SK-MEL-5 (cell line): ENCODE measurements at regions not wholly inside any gene's neighbourhood (a gene's known extent, or its start where the extent isn't known, plus 50 kb on each side); places are given as distances from the start of the nearest gene placed in this dataset.
A peak's percentile ranks its signal among the peaks of the same experiment; 100 is the strongest.
"Not testable (repeated sequence)": the region's sequence is repeated elsewhere in the genome, so short reads cannot be mapped to it uniquely, and the experiment has no call there.

Experiments
- DNase-seq: peaks from one replicate; pipeline ENCODE4 v3.0.0-alpha.2; 2016; ENCODE audit warnings: low read depth, low spot score
- in situ Hi-C: cut with HindIII; loops from 2 replicates; pipeline ENCODE4 v1.10.0; 2016; ENCODE audit warnings: low sequenced_read_pairs, high pct_unique_total_duplicates, low pct_unique_long_range_greater_than_20kb

DNA sequence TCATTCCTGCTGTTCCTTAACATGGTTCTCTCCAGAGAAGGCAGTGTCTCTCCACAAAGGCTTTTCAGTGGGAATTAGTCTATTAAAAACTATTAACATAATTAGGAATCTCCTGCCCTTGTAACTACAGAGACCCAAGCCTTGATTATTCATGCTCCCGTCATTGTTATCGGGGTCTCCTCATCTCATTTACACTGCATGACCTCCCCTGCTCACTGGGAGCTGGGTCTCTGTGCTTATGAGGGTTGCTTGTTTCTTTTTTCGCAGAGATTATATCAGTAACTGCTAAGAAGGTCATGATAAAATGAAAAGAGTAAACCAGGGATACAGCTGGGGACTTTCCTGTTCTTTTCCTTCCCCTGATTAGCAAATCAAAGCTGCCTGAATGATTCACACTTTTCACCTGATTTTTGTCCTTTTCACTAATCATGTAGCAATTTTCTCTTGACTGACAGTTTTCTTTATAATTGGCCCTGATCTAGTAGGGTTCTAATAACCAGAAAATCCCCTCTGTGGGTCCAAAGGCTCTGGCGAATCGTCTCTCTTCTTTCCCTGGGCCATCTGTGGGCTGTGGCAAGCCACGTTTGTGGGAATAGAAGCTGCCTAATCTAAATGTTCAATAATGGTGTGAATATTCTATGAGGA is 116.5 kb upstream of the BARHL2 start:
- no peak for DNase-seq
- in situ Hi-C loops = no loop called here

DNA sequence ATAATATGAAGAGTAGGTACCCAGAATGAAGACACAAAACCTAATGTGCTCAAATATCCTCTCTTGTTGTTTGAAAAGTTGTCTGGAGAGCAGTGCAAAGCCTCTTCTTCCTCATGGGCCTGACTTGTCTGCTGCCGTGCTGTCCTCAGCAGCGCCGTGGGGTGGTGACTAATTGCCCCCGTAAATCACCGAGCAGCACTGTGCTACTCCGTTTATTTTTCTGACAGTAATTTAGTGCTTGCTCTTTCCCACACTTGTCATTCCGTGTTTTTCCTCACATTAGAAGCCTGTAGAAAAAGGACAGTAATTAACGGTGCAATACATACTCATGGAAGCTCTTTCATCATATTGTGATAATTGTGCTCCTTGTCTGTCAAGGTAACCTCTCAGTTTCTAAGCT is 114.8 kb upstream of the BARHL2 start:
- DNase-seq = no peak
- in situ Hi-C loops = no loop called here

DNA sequence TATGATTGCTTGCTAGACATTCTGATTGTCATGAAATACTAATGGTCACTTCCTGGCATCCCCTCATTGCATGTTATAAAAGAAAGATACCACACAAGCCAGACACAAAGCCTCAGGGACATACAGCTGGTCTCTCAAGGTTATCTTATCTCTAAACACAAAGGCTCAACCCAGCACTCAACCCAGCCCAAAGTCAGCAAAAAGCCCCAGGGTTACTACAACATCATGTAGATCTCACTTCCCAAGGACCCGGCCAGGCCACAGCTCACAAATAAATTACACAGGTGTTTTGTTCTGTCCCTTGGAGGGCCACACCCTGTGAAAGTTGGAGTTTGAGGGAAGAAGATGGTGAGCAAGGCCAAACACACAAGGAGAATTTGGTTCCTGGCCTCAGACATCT is 109.7 kb upstream of the BARHL2 start:
- in situ Hi-C loops = no loop called here

GRCh38 chr1:90826024-90826423 is 108.9 kb upstream of the BARHL2 start:
- DNase-seq = no peak
- in situ Hi-C loops = no loop called here

More for the DNA sequence above, 109.7 kb upstream of the BARHL2 start:
- DNase-seq = no peak

DNA sequence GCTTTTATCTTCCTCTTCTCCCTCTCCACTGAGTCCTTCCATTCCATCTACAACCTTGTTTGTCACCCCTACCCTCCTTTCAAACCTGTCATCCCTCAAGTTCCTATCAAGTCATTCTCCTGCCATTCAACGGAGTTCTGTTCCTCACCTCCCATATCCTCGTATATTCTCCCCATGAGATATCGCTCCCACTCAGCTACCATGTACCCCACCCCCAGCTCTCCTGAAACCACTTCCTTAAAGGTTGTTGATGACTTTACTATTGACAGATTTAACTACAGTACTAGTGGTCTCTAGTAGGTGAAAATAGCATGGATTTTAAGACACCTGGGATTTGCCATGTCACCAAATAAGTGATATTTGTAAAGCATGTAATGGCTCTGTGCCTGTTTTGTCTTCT is 107.4 kb upstream of the BARHL2 start:
- DNase-seq = no peak
- in situ Hi-C loops = no loop called here

- no peak for DNase-seq
- in situ Hi-C loops = no loop called here
These were observed 106.6 kb upstream of the BARHL2 start for GRCh38 chr1:90823686-90824085.

DNA sequence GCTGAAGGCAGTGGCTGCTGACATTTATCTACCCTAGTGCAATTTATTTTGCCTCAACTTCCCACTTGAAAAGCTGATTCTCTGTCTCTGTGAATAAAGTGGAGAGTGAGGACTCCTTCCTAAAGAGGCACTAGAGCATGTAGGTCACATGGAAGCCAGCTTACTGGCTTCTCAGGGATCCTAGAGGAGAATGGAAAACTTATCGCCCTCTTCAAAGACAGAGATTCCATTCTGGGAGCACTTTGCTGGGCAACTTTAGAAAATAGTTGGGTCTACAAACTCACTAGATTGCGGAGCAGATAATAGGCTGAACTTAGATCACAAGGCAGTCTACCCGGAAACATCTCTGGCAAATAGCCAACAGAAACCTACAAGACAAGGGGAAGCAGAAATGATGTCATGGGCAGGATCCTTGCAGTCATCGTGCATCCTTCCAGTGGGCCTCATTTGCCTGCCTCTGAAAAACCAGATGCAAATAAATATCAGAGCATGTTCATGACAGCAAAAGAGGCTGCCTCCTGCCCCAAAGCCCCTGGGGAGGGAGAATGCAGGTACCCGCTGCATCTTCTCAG is 104.8 kb upstream of the BARHL2 start:
- DNase-seq = peak; percentile 64
- in situ Hi-C loops = no loop called here

GRCh38 chr1:90821152-90821787 is 104.2 kb upstream of the BARHL2 start:
- DNase-seq = peak; percentile 81
- in situ Hi-C loops = no loop called here

GRCh38 chr1:90820745-90821144 is 103.6 kb upstream of the BARHL2 start:
- in situ Hi-C loops = no loop called here
- DNase-seq = no peak

- in situ Hi-C loops = no loop called here
- DNase-seq = no peak
These were observed 100.3 kb upstream of the BARHL2 start for GRCh38 chr1:90817399-90817798.

DNA sequence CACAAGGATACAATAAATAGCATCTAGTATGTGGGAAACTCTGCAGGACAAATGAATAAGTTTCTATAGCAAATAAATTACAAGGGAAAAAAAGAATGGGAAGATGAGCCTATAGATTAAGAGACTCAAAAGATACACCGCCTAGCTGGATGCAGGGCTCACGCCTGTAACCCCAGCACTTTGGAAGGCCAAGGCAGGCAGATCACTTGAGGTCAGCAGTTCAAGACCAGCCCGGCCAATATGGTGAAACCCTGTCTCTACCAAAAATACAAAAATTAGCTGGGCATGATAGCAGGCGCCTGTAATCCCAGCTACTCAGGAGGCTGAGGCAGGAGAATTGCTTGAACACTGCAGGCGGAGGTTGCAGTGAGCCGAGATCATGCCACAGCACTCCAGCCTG is 95.1 kb upstream of the BARHL2 start:
- DNase-seq, in situ Hi-C loops: not testable (repeated sequence)

- DNase-seq, in situ Hi-C loops: not testable (repeated sequence)
These were observed 94.4 kb upstream of the BARHL2 start for GRCh38 chr1:90811444-90811950.

GRCh38 chr1:90810681-90811080 is 93.6 kb upstream of the BARHL2 start:
- in situ Hi-C loops = no loop called here
- DNase-seq = no peak

- in situ Hi-C loops = no loop called here
- DNase-seq = no peak
These were observed 92.9 kb upstream of the BARHL2 start for GRCh38 chr1:90809996-90810395.

- in situ Hi-C loops = no loop called here
- no peak for DNase-seq
These were observed 92.0 kb upstream of the BARHL2 start for GRCh38 chr1:90809093-90809492.

- DNase-seq = no peak
- in situ Hi-C loops = no loop called here
These were observed 90.2 kb upstream of the BARHL2 start for GRCh38 chr1:90807329-90807728.

DNA sequence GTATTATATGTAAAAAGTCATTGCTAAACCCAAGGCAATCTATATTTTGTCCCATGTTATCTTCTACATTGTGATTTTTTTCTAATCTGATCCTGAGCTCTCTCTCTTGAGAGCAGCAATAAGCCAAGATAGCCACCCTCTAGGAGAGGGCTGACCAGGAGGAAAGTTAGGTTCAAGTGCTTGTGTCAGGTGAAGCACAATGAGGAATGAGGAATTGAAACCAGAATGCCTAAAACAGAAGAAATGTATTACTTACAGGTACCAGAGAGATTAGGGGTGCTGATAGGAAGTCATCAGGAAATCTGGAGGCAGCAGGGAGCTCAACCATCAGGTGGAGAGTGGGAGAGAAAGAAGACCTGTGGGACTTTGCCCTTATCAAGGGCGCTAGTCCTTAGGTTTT is 85.5 kb upstream of the BARHL2 start:
- DNase-seq = no peak
- in situ Hi-C loops = no loop called here

- DNase-seq = no peak
- in situ Hi-C loops = no loop called here
These were observed 83.1 kb upstream of the BARHL2 start for GRCh38 chr1:90800012-90800717.
